Thoracic aorta (tissue), 2 donors: ENCODE measurements at regions not wholly inside any gene's neighbourhood (a gene's known extent, or its start where the extent isn't known, plus 50 kb on each side); places are given as distances from the start of the nearest gene placed in this dataset.
"Not testable (repeated sequence)": the region's sequence is repeated elsewhere in the genome, so short reads cannot be mapped to it uniquely, and the experiment has no call there.

Experiments
- ATAC-seq: fragments of 150-250 bp; one replicate; pipeline ENCODE4 v1.8.0; 2017; ENCODE audit warnings: low read depth; ENCODE audit not compliant: insufficient number of reproducible peaks, low FRiP score
- DNase-seq: peaks from one replicate; pipeline ENCODE4 v3.0.0-alpha.2; 2020; ENCODE audit warnings: low spot score
- H3K27ac ChIP-seq, 2 donors: fragments of 200-600 bp; sonication (generic); 1 replicate in 1 of 2; 2 replicates in 1 of 2; pipeline ENCODE4 v1.5.1; 2016; ENCODE audit warnings: mild to moderate bottlenecking in 2 of 2, moderate library complexity in 2 of 2
- H3K27me3 ChIP-seq: fragments of 200-600 bp; sonication (generic); replicated peaks from 2 replicates; pipeline ENCODE4 v1.6.0; 2016; ENCODE audit warnings: mild to moderate bottlenecking; ENCODE audit not compliant: insufficient read depth
- H3K36me3 ChIP-seq: fragments of 200-600 bp; sonication (generic); one replicate; pipeline ENCODE4 v1.5.1; 2016
- H3K4me1 ChIP-seq, 2 donors: fragments of 200-600 bp; sonication (generic); 1 replicate in 1 of 2; 2 replicates in 1 of 2; pipeline versions ENCODE4 v1.5.1 to v1.6.0; 2016; ENCODE audit warnings: low read depth in 2 of 2, mild to moderate bottlenecking in 1 of 2; ENCODE audit not compliant: control insufficient read depth in 1 of 2
- H3K4me3 ChIP-seq: fragments of 200-600 bp; sonication (generic); 2 replicates; pipeline ENCODE4 v1.5.1; 2016; ENCODE audit warnings: mild to moderate bottlenecking
- H3K9me3 ChIP-seq: fragments of 200-600 bp; sonication (generic); 2 replicates; pipeline ENCODE4 v1.5.1; 2016
- CTCF ChIP-seq: fragments of 200-600 bp; sonication (generic); IDR thresholded peaks from one replicate; pipeline ENCODE4 v1.5.1; 2019; ENCODE audit warnings: antibody characterized with exemption

- Histone ChIP-seq H3K4me3 (no peak overlapping the region), H3K27me3 (no peaks in the 10 kb centered on the region), H3K4me1 (no peaks in the 10 kb centered on the region), H3K9me3 (no peaks in the 10 kb centered on the region), H3K36me3 (no peaks in the 10 kb centered on the region), H3K27ac (no peak overlapping the region)
- DNase-seq: no peak
- TF ChIP-seq CTCF: no peak
- no peak for ATAC-seq
Observed at GRCh38 chr10:9390516-9390915, 1336.0 kb downstream of the GATA3 start.

DNA sequence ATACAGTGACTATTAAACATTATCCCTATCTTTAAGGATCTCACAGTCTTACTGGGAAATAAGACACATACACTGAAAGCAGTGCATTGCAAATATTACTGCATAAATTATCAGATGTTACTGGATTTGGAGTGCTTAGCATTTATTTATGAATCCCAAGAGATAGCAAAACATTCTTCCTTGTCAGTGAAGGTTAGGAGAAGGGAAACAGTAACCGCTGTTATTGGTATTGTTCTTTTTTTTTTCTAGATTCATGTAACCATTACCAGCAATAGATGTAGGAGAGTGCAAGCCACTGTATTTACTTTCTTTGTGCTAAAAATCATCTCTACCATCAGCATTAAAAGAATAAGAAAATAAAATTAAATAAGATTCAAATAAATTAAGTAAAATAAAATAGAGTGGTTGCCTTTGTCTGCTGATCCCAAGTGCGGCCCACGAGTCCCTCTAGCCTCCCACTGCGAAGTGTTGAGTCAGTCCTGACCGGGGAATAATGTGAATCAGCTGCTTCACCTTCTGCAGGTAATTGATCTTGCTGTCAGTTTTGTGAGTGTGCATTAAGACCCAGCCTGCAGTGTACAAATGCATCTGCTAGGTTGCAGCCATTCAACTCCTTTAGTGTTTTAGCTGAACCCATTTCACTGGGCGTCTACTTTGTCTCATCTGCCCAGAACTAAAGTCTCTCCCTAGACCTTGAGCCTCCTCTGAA is 1344.9 kb downstream of the GATA3 start:
- H3K4me1 ChIP-seq: no peaks in the 10 kb centered on the region
- no peak for TF ChIP-seq CTCF
- H3K4me3 ChIP-seq: no peak overlapping the region
- no peaks in the 10 kb centered on the region for H3K27me3 ChIP-seq
- ATAC-seq: no peak
- H3K27ac ChIP-seq: no peak overlapping the region
- H3K36me3 ChIP-seq: no peaks in the 10 kb centered on the region
- no peak for DNase-seq
- H3K9me3 ChIP-seq: no peaks in the 10 kb centered on the region

DNA sequence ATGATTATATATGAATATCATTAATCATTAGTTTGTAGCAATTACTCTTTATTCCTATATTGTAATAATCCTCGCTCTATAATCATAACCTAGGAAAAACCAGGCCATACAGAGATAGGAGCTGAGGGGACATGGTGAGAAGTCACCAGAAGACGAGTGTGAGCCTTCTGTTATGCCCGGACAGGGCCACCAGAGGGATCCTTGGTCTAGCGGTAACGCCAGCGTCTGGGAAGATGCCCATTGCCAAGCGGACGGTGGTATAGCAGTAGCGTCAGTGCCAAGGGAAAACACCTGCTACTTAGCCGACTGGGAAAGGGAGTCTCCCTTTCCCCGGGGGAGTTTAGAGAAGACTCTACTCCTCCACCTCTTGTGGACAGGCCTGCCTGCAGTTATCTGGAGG is 1347.6 kb downstream of the GATA3 start:
- not testable (repeated sequence) for H3K27me3 ChIP-seq, H3K36me3 ChIP-seq, H3K4me1 ChIP-seq, H3K4me3 ChIP-seq, H3K27ac ChIP-seq, H3K9me3 ChIP-seq, DNase-seq, ATAC-seq

GRCh38 chr10:9402507-9403195 is 1348.2 kb downstream of the GATA3 start:
- not testable (repeated sequence) for H3K27ac ChIP-seq, ATAC-seq, H3K4me1 ChIP-seq, DNase-seq, H3K9me3 ChIP-seq, H3K36me3 ChIP-seq, H3K4me3 ChIP-seq, H3K27me3 ChIP-seq

- not testable (repeated sequence) for H3K27me3 ChIP-seq, H3K27ac ChIP-seq, DNase-seq, ATAC-seq, H3K36me3 ChIP-seq, H3K4me3 ChIP-seq, H3K9me3 ChIP-seq, H3K4me1 ChIP-seq
Observed at GRCh38 chr10:9407201-9407600, 1352.7 kb downstream of the GATA3 start.

- no peak for DNase-seq
- Histone ChIP-seq H3K9me3 (no peaks in the 10 kb centered on the region), H3K4me1 (no peaks in the 10 kb centered on the region), H3K27ac (no peak overlapping the region), H3K36me3 (no peaks in the 10 kb centered on the region), H3K4me3 (no peak overlapping the region), H3K27me3 (no peaks in the 10 kb centered on the region)
- no peak for ATAC-seq
- no peak for TF ChIP-seq CTCF
Observed at GRCh38 chr10:9416331-9416730, 1361.8 kb downstream of the GATA3 start.
